ENCODE measurements at regions not wholly inside any gene's neighbourhood (a gene's known extent, or its start where the extent isn't known, plus 50 kb on each side); places are given as distances from the start of the nearest gene placed in this dataset.

GRCh38 chr2:19754907-19755306 is 146.9 kb downstream of the TTC32 start:
- in situ Hi-C loops (cut with HindIII; ENCODE audit: extremely low pct_ligation_motif_present, low pct_unique_long_range_greater_than_20kb) (no loop called here), intact Hi-C loops (cut with micrococcal nuclease; ENCODE audit: unreplicated experiment) (no loop called here)
- ATAC-seq: no peak
- no peak for TF ChIP-seq HNF4G (IDR thresholded peaks at IDR 0.05; ENCODE audit: borderline replicate concordance, low read depth, low read length)
- no peak for TF ChIP-seq HNF4G (CRISPR knock-in tag; IDR thresholded peaks at IDR 0.05; ENCODE audit: borderline replicate concordance, low read depth)
- TF ChIP-seq ZNF329 (CRISPR knock-in tag; IDR thresholded peaks at IDR 0.05; ENCODE audit: low read depth): no peak
- TF ChIP-seq HNRNPH1 (optimal IDR thresholded peaks at IDR 0.05; ENCODE audit: low read depth, low read length): no peak
- TF ChIP-seq CHCHD3 (CRISPR knock-in tag; IDR thresholded peaks at IDR 0.05): no peak
- TF ChIP-seq, protein P1, sequence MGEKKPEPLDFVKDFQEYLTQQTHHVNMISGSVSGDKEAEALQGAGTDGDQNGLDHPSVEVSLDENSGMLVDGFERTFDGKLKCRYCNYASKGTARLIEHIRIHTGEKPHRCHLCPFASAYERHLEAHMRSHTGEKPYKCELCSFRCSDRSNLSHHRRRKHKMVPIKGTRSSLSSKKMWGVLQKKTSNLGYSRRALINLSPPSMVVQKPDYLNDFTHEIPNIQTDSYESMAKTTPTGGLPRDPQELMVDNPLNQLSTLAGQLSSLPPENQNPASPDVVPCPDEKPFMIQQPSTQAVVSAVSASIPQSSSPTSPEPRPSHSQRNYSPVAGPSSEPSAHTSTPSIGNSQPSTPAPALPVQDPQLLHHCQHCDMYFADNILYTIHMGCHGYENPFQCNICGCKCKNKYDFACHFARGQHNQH (CRISPR knock-in tag; IDR thresholded peaks at IDR 0.05): no peak
- no peak for TF ChIP-seq DR1 (CRISPR knock-in tag; IDR thresholded peaks at IDR 0.05)
- no peak for TF ChIP-seq ZNF589 (CRISPR knock-in tag; conservative IDR thresholded peaks at IDR 0.05)
- no peak for TF ChIP-seq ZNF75D (CRISPR knock-in tag; IDR thresholded peaks at IDR 0.05; ENCODE audit: borderline replicate concordance)
- no peak for TF ChIP-seq MIER2 (CRISPR knock-in tag; IDR thresholded peaks at IDR 0.05)
- TF ChIP-seq HNRNPK (IDR thresholded peaks at IDR 0.05; ENCODE audit: low read depth, low read length, poor library complexity, severe bottlenecking): no peak
- TF ChIP-seq, protein P2, sequence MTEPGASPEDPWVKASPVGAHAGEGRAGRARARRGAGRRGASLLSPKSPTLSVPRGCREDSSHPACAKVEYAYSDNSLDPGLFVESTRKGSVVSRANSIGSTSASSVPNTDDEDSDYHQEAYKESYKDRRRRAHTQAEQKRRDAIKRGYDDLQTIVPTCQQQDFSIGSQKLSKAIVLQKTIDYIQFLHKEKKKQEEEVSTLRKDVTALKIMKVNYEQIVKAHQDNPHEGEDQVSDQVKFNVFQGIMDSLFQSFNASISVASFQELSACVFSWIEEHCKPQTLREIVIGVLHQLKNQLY (CRISPR knock-in tag; IDR thresholded peaks at IDR 0.05): no peak
- no peak for TF ChIP-seq ISL2 (CRISPR knock-in tag; IDR thresholded peaks at IDR 0.05)
- TF ChIP-seq IRF2 (CRISPR knock-in tag; IDR thresholded peaks at IDR 0.05): no peak
- no peak for TF ChIP-seq ZNF577 (CRISPR knock-in tag; IDR thresholded peaks at IDR 0.05; ENCODE audit: borderline replicate concordance, low read depth)
- TF ChIP-seq, protein P3, sequence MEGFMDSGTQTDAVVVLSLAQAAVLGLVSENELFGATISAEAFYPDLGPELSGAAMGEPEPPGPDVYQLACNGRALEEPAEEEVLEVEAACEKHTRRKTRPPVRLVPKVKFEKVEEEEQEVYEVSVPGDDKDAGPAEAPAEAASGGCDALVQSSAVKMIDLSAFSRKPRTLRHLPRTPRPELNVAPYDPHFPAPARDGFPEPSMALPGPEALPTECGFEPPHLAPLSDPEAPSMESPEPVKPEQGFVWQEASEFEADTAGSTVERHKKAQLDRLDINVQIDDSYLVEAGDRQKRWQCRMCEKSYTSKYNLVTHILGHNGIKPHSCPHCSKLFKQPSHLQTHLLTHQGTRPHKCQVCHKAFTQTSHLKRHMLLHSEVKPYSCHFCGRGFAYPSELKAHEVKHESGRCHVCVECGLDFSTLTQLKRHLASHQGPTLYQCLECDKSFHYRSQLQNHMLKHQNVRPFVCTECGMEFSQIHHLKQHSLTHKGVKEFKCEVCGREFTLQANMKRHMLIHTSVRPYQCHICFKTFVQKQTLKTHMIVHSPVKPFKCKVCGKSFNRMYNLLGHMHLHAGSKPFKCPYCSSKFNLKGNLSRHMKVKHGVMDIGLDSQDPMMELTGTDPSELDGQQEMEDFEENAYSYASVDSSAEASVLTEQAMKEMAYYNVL (CRISPR knock-in tag; IDR thresholded peaks at IDR 0.05; ENCODE audit: borderline replicate concordance): no peak
- no peak for TF ChIP-seq POLR2G (IDR thresholded peaks at IDR 0.05; ENCODE audit: low read depth, low read length)
- TF ChIP-seq, protein P4, sequence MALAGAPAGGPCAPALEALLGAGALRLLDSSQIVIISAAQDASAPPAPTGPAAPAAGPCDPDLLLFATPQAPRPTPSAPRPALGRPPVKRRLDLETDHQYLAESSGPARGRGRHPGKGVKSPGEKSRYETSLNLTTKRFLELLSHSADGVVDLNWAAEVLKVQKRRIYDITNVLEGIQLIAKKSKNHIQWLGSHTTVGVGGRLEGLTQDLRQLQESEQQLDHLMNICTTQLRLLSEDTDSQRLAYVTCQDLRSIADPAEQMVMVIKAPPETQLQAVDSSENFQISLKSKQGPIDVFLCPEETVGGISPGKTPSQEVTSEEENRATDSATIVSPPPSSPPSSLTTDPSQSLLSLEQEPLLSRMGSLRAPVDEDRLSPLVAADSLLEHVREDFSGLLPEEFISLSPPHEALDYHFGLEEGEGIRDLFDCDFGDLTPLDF (CRISPR knock-in tag; IDR thresholded peaks at IDR 0.05): no peak
- TF ChIP-seq GPN1 (CRISPR knock-in tag; IDR thresholded peaks at IDR 0.05; ENCODE audit: borderline replicate concordance): no peak
- Histone ChIP-seq H3K4me1 (ENCODE audit: insufficient read depth, low read length) (no peaks in the 10 kb centered on the region; the same call in 1 of the 2 replicates), H4K20me1 (ENCODE audit: insufficient read depth, low read length) (no peaks in the 10 kb centered on the region), H3K4me3 (replicated peaks in 1 of 3; ENCODE audit: insufficient read depth in 1 of 3, low read depth in 2 of 3, low read length in 3 of 3) (no peak overlapping the region), H3K36me3 (replicated peaks in 1 of 2; ENCODE audit: control insufficient read depth in 1 of 2, insufficient read depth in 2 of 2, low read length in 2 of 2) (no peaks in the 10 kb centered on the region), H3K9ac (ENCODE audit: insufficient read depth, low read depth, low read length) (no peak overlapping the region), H3K79me2 (ENCODE audit: insufficient read depth, low read length) (no peaks in the 10 kb centered on the region), H3K4me2 (ENCODE audit: low read depth, low read length) (no peak overlapping the region), H2AFZ (ENCODE audit: low read length) (no peak overlapping the region), H3K27me3 (ENCODE audit: control insufficient read depth in 1 of 2, insufficient read depth in 2 of 2, low read length in 2 of 2) (peaks cover 2 to 18% of the 10 kb centered on the region in 2 experiments; a peak in 4 of 5 replicates), H3K27ac (ENCODE audit: extremely low read length, insufficient read depth, low read length) (no peak overlapping the region), H3K9me3 (ENCODE audit: low read length) (no peaks in the 10 kb centered on the region)
- BruUV-seq (replicated peaks): no TSS peak
- whole genome bisulfite sequencing (ENCODE audit: low lambda C conversion rate): 32% methylated on average over 10 of the region's 10 CpGs
- CTCF ChIA-PET (ENCODE audit: low intra/inter-chr PET ratio, low total read pairs): no interaction called here
- no peak for DNase-seq (ENCODE audit: low spot score)
- POLR2A ChIA-PET: no interaction called here
- FAIRE-seq: no peak

Measured in HepG2 (cell line).